ENCODE measurements at regions not wholly inside any gene's neighbourhood (a gene's known extent, or its start where the extent isn't known, plus 50 kb on each side); places are given as distances from the start of the nearest gene placed in this dataset.

DNA sequence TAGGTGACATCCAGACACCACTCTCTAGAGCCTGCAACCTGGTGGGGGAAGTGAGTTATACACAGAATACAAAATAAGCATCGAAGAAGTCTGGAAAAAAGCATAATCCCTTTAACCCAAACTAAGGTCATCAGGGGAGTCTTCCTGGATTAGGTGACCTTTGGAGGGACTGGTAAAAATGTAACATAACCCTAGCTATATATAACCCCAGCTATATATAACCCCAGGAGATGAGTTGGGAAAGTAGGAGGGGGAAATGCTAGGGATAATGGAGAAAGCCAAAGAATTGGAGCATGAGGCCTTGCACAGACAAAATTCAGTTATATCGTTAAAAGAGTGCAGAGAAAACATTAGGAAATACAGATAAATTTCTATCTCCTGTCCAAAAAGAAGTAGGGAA, 164.8 kb downstream of the QRSL1 start:
- no peak for TF ChIP-seq GATA3 (IDR thresholded peaks at IDR 0.05; ENCODE audit: low read depth, low read length)
- TF ChIP-seq GATA2 (IDR thresholded peaks at IDR 0.05; ENCODE audit: low read depth, low read length): no peak

Data from SH-SY5Y (cell line).